B cell (primary cell): ENCODE measurements at regions not wholly inside any gene's neighbourhood (a gene's known extent, or its start where the extent isn't known, plus 50 kb on each side); places are given as distances from the start of the nearest gene placed in this dataset.

Experiments used
- ATAC-seq: fragments of 200-7000 bp; cut with Tn5 transposase; one replicate; pipeline ENCODE4 v1.10.0; 2021; ENCODE audit warnings: low read depth, mild to moderate bottlenecking, moderate number of reproducible peaks, moderate library complexity
- CTCF ChIA-PET: fragments of 350-600 bp; sonication (Branson Sonifier 250); formaldehyde crosslinking; loops from one replicate; lab custom pipeline; 2021; ENCODE audit warnings: antibody characterized with exemption, inconsistent platforms; lab: Charles Lee
- POLR2A ChIA-PET: fragments of 350-600 bp; sonication (Branson Sonifier 250); formaldehyde crosslinking; loops from one replicate; lab custom pipeline; 2021; ENCODE audit warnings: antibody characterized with exemption; lab: Charles Lee
- DNase-seq: peaks from one replicate; pipeline ENCODE4 v3.0.0; 2013
- H2AFZ ChIP-seq: 2 replicates; pipeline ENCODE4 v1.6.1; 2012; ENCODE audit warnings: mild to moderate bottlenecking, low read depth, low read length; ENCODE audit not compliant: insufficient read depth, poor library complexity, severe bottlenecking
- H3K27ac ChIP-seq, 2 donors: 1 replicate in 1 of 2; 2 replicates in 1 of 2; pipeline ENCODE4 v1.5.1; 2012 to 2013; ENCODE audit warnings: low read length in 2 of 2, mild to moderate bottlenecking in 2 of 2, moderate library complexity in 1 of 2
- H3K27me3 ChIP-seq, 4 experiments: fragments of 200-600 bp in 1 of 4; sonication (generic) in 1 of 4; replicated peaks in 1 of 4; 1 replicate in 2 of 4; 2 replicates in 2 of 4; pipeline versions ENCODE4 v1.6.1 to v1.7.0; 2013 to 2016; ENCODE audit warnings: low read length in 3 of 4, mild to moderate bottlenecking in 2 of 4, mixed read lengths in 1 of 4, moderate library complexity in 1 of 4; ENCODE audit not compliant: insufficient read depth in 4 of 4, control insufficient read depth in 3 of 4; ENCODE audit errors: control extremely low read depth in 1 of 4
- H3K36me3 ChIP-seq, 2 experiments: replicated peaks in 1 of 2; 1 replicate in 1 of 2; 2 replicates in 1 of 2; pipeline versions ENCODE4 v1.6.1 to v1.7.1; 2013; ENCODE audit warnings: low read length in 1 of 2; ENCODE audit not compliant: insufficient read depth in 2 of 2, control insufficient read depth in 1 of 2; ENCODE audit errors: control extremely low read depth in 1 of 2, extremely low read depth in 1 of 2
- H3K4me1 ChIP-seq, 2 donors: fragments of 200-600 bp in 1 of 2; sonication (generic) in 1 of 2; 1 replicate in 1 of 2; 2 replicates in 1 of 2; pipeline versions ENCODE4 v1.5.1 to v1.6.1; 2013 to 2017; ENCODE audit warnings: low read length in 2 of 2; ENCODE audit not compliant: control insufficient read depth in 2 of 2, insufficient read depth in 2 of 2
- H3K4me2 ChIP-seq: replicated peaks from 2 replicates; pipeline ENCODE3; 2012; ENCODE audit warnings: mild to moderate bottlenecking, low read depth, low read length; ENCODE audit not compliant: poor library complexity, severe bottlenecking
- H3K4me3 ChIP-seq, 5 experiments: fragments of 200-600 bp in 1 of 5; sonication (generic) in 1 of 5; 1 replicate in 3 of 5; 2 replicates in 2 of 5; pipeline versions ENCODE4 v1.5.1 to v1.7.0; 2011 to 2016; ENCODE audit warnings: low read length in 4 of 5, mild to moderate bottlenecking in 4 of 5, low read depth in 2 of 5, control low read depth in 1 of 5, moderate library complexity in 1 of 5; ENCODE audit not compliant: insufficient read depth in 1 of 5; ENCODE audit errors: control extremely low read depth in 1 of 5, extremely low read depth in 1 of 5
- H3K79me2 ChIP-seq: fragments of 200-600 bp; sonication (generic); one replicate; pipeline ENCODE4 v1.6.0; 2016; ENCODE audit warnings: low read length; ENCODE audit not compliant: control insufficient read depth, insufficient read depth
- H3K9ac ChIP-seq: fragments of 200-600 bp; sonication (generic); 2 replicates; pipeline ENCODE4 v1.6.1; 2017; ENCODE audit warnings: mild to moderate bottlenecking, low read length, moderate library complexity
- H3K9me3 ChIP-seq, 3 donors: one replicate each; pipeline versions ENCODE4 v1.6.1 to v1.7.1; 2013; ENCODE audit warnings: low read length in 2 of 3; ENCODE audit not compliant: control insufficient read depth in 2 of 3, insufficient read depth in 1 of 3; ENCODE audit errors: control extremely low read depth in 1 of 3
- H4K20me1 ChIP-seq: 2 replicates; pipeline ENCODE4 v1.6.0; 2012; ENCODE audit warnings: mild to moderate bottlenecking, low read length; ENCODE audit not compliant: insufficient read depth, control insufficient read depth, poor library complexity, severe bottlenecking
- H3K27ac Mint-ChIP-seq: one replicate; pipeline ENCODE4 v1.8.0; 2021; ENCODE audit warnings: mixed read lengths
- H3K27me3 Mint-ChIP-seq: one replicate; pipeline ENCODE4 v1.8.0; 2021; ENCODE audit warnings: mixed read lengths
- H3K4me1 Mint-ChIP-seq: one replicate; pipeline ENCODE4 v1.8.0; 2021; ENCODE audit warnings: mixed read lengths
- H3K4me3 Mint-ChIP-seq: one replicate; pipeline ENCODE4 v1.8.0; 2021; ENCODE audit warnings: mixed read lengths
- H3K9me3 Mint-ChIP-seq: one replicate; pipeline ENCODE4 v1.8.0; 2022; ENCODE audit warnings: mixed read lengths; ENCODE audit not compliant: insufficient read depth
- CTCF ChIP-seq: fragments of 200-600 bp; IDR thresholded peaks from one replicate; pipeline ENCODE4 v1.8.0; 2022; ENCODE audit warnings: antibody characterized with exemption, mild to moderate bottlenecking
- EZH2 ChIP-seq: IDR thresholded peaks from 2 replicates; pipeline ENCODE4 v1.6.1; 2012; ENCODE audit warnings: borderline replicate concordance, low read depth, mild to moderate bottlenecking, moderate library complexity, low read length; ENCODE audit not compliant: insufficient read depth, poor library complexity, severe bottlenecking
- WGBS: methylation state at CpG from one replicate; pipeline ENCODE4 v1.1.5; 2013; ENCODE audit warnings: missing lambda C conversion rate; ENCODE audit not compliant: insufficient coverage; 5-methylcytosine and 5-hydroxymethylcytosine counted together
- intact Hi-C: fragments of 100-400 bp; cut with micrococcal nuclease; formaldehyde crosslinking; loops from one replicate; pipeline ENCODE4 v1.10.0; 2022

GRCh38 chr4:14887842-14888433 lies 114.3 kb upstream of the CPEB2 start:
- Histone ChIP-seq H3K4me1 (no peaks in the 10 kb centered on the region), H3K4me2 (no peak overlapping the region), H3K79me2 (no peaks in the 10 kb centered on the region), H3K36me3 (no peaks in the 10 kb centered on the region), H3K27me3 (no peaks in the 10 kb centered on the region), H4K20me1 (no peaks in the 10 kb centered on the region), H3K27ac (no peak overlapping the region), H3K9ac (no peak overlapping the region), H3K9me3 (peaks cover 0 to 3% (median 0%) of the 10 kb centered on the region in 3 donors), H2AFZ (no peak overlapping the region), H3K4me3 (no peak overlapping the region)
- H3K4me1 Mint-ChIP-seq, result no peaks in the 10 kb centered on the region
- H3K27ac Mint-ChIP-seq, result no peak overlapping the region
- no peaks in the 10 kb centered on the region for H3K9me3 Mint-ChIP-seq
- 83% methylated on average over 4 of the region's 9 CpGs for WGBS
- intact Hi-C loops, result no loop called here
- H3K27me3 Mint-ChIP-seq, result peaks cover 8% of the 10 kb centered on the region
- H3K4me3 Mint-ChIP-seq, result no peak overlapping the region
- no peak for TF ChIP-seq EZH2
- TF ChIP-seq CTCF, result no peak
- ChIA-PET CTCF (no interaction called here), POLR2A (no interaction called here)
- no peak for ATAC-seq
- no peak for DNase-seq

- Histone ChIP-seq H3K4me2 (no peak overlapping the region), H3K4me1 (no peaks in the 10 kb centered on the region), H3K9ac (no peak overlapping the region), H3K4me3 (no peak overlapping the region), H3K9me3 (peaks cover 0 to 3% (median 0%) of the 10 kb centered on the region in 3 donors), H3K27ac (no peak overlapping the region), H3K79me2 (no peaks in the 10 kb centered on the region), H3K36me3 (no peaks in the 10 kb centered on the region), H3K27me3 (no peaks in the 10 kb centered on the region), H4K20me1 (no peaks in the 10 kb centered on the region), H2AFZ (no peak overlapping the region)
- no peak for ATAC-seq
- no peak for TF ChIP-seq CTCF
- TF ChIP-seq EZH2, result no peak
- Mint-ChIP-seq H3K9me3 (no peaks in the 10 kb centered on the region), H3K27me3 (peaks cover 4% of the 10 kb centered on the region), H3K4me3 (no peak overlapping the region), H3K27ac (no peak overlapping the region), H3K4me1 (no peaks in the 10 kb centered on the region)
- ChIA-PET CTCF (no interaction called here), POLR2A (no interaction called here)
- intact Hi-C loops, result no loop called here
- DNase-seq, result no peak
- WGBS, result no CpG with 5 or more reads among the region's 4 CpGs
Measured at GRCh38 chr4:14888790-14889572, 113.3 kb upstream of the CPEB2 start.
